HG03558 (cell line): ENCODE measurements at regions not wholly inside any gene's neighbourhood (a gene's known extent, or its start where the extent isn't known, plus 50 kb on each side); places are given as distances from the start of the nearest gene placed in this dataset.
"Not testable (repeated sequence)": the region's sequence is repeated elsewhere in the genome, so short reads cannot be mapped to it uniquely, and the experiment has no call there.

ENCODE experiments used
- ATAC-seq: cut with Tn5 transposase; IDR thresholded peaks from one replicate; pipeline ENCODE4 v1.9.1; 2021; ENCODE audit warnings: moderate number of reproducible peaks; ENCODE audit not compliant: unreplicated experiment; ENCODE audit errors: extremely low read depth

- ATAC-seq, result no peak
Measured at GRCh38 chr4:158122501-158122900, 50.3 kb downstream of the GASK1B start.

GRCh38 chr4:158121161-158121579, 51.7 kb downstream of the GASK1B start:
- ATAC-seq, result no peak

GRCh38 chr4:158120645-158121151, 52.1 kb downstream of the GASK1B start:
- ATAC-seq, result not testable (repeated sequence)

GRCh38 chr4:158112611-158113010, 60.2 kb downstream of the GASK1B start:
- ATAC-seq, result no peak

- ATAC-seq, result no peak
Measured at GRCh38 chr4:158111241-158111640, 61.6 kb downstream of the GASK1B start.

GRCh38 chr4:158102904-158103303, 69.9 kb downstream of the GASK1B start:
- no peak for ATAC-seq

GRCh38 chr4:158099686-158100085, 73.1 kb downstream of the GASK1B start:
- ATAC-seq, result no peak

GRCh38 chr4:158098802-158099201, 74.0 kb downstream of the GASK1B start:
- no peak for ATAC-seq

- ATAC-seq, result no peak
Measured at GRCh38 chr4:158094413-158095134, 78.3 kb downstream of the GASK1B start.

GRCh38 chr4:158090323-158090722, 82.5 kb downstream of the GASK1B start:
- ATAC-seq, result no peak

- ATAC-seq, result not testable (repeated sequence)
Measured at GRCh38 chr4:158089897-158090296, 82.9 kb downstream of the GASK1B start.

GRCh38 chr4:158080354-158080753, 92.5 kb downstream of the GASK1B start:
- ATAC-seq, result no peak

- no peak for ATAC-seq
Measured at GRCh38 chr4:158079661-158080060, 93.2 kb downstream of the GASK1B start.

GRCh38 chr4:158077835-158078234, 95.0 kb downstream of the GASK1B start:
- ATAC-seq, result no peak

- no peak for ATAC-seq
Measured at GRCh38 chr4:158074851-158075250, 98.0 kb downstream of the GASK1B start.

GRCh38 chr4:158071931-158072330, 100.9 kb downstream of the GASK1B start:
- no peak for ATAC-seq

GRCh38 chr4:158068068-158068467, 104.8 kb downstream of the GASK1B start:
- ATAC-seq, result no peak

GRCh38 chr4:158067646-158068045, 105.2 kb downstream of the GASK1B start:
- ATAC-seq, result no peak

GRCh38 chr4:158065603-158066002, 107.2 kb downstream of the GASK1B start:
- ATAC-seq, result no peak

- no peak for ATAC-seq
Measured at GRCh38 chr4:158065176-158065575, 107.6 kb downstream of the GASK1B start.

GRCh38 chr4:158056689-158057245, 116.1 kb downstream of the GASK1B start:
- ATAC-seq, result no peak

- ATAC-seq, result no peak
Measured at GRCh38 chr4:158055668-158056067, 117.2 kb downstream of the GASK1B start.
